ENCODE measurements at regions not wholly inside any gene's neighbourhood (a gene's known extent, or its start where the extent isn't known, plus 50 kb on each side); places are given as distances from the start of the nearest gene placed in this dataset.

- DNase-seq (ENCODE audit: low spot score), result peak; percentile 42
Observed at GRCh38 chr15:91522605-91523332, 330.7 kb upstream of the SLCO3A1 start.

DNA sequence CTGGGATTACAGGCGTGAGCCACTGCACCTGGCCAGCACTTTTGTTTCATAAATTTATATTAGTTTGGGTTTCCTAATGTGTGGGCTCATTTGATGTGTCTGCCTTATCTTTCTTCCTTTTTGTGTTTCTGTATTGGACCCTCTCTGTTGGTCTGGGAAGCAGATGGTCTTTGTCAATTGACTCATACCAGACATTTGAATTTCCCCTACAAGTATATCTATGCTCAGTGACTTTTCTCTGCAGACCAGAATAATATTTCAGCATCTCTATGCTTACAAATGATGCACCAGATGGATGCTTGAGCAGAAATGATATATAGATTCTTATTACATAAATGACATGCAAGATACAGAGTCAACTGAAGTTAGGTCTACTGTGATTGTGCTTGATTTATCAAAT lies 329.9 kb upstream of the SLCO3A1 start:
- no peak for DNase-seq (ENCODE audit: low spot score)

DNA sequence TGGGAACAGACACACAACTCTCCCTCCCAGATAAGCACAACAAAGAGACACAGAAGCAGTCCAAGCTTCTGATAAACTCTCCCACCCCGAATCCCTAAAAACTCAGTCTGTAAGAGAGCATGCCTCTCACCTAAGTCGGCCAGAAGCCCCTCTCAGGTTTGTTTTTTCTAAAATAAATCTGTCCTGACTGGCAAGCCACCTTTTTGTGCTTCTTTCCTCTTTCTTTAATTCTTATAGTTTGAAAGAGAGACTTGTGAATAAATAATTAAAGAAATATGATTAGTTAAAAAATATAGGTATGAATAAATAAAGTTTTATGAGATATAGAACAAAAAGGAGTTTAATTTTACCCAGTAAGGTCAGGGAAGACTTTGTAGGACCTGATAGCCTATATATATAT lies 329.0 kb upstream of the SLCO3A1 start:
- DNase-seq (ENCODE audit: low spot score), result no peak

GRCh38 chr15:91525751-91526150 lies 327.8 kb upstream of the SLCO3A1 start:
- no peak for DNase-seq (ENCODE audit: low spot score)

GRCh38 chr15:91526424-91526823 lies 327.1 kb upstream of the SLCO3A1 start:
- no peak for DNase-seq (ENCODE audit: low spot score)

DNA sequence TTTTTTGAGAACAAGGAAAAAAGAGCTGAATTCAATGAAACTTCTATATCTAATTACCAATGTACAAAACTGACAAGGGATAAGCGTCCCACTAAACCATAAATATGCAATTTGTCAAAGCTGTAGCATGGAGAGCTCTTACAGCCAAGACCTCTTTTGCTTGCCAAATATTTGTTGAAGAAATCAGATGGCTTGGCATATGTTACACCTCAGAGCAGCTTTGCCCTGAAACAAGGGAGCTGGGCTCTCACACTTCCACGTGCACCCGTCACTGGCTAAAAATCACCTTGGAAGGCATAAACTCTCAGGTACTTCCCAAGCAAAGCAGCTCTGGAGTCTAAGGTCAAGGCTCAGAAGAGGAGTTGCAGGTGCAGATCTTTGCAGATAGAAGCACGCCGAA lies 324.7 kb upstream of the SLCO3A1 start:
- no peak for DNase-seq (ENCODE audit: low spot score)

- DNase-seq (ENCODE audit: low spot score), result no peak
Observed at GRCh38 chr15:91529534-91529933, 324.0 kb upstream of the SLCO3A1 start.

DNA sequence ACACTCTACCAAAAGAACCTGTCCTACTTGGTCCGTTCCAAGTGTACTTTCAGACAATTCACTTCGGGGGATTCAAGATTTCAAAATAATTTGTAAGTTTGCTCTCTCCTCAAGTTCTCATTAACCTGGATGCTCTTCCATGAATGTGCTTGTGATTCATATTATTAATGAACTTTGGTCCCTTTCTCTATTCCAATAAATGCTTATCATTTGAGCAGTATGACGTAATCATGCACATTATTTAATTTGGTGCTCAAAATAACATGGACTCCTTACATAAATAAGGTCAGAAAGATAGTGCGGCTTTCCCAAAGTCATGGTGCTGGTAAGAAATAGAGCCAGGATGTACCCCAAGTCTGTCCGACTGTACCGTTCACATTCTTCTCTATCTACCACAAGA lies 323.2 kb upstream of the SLCO3A1 start:
- DNase-seq (ENCODE audit: low spot score), result no peak

DNA sequence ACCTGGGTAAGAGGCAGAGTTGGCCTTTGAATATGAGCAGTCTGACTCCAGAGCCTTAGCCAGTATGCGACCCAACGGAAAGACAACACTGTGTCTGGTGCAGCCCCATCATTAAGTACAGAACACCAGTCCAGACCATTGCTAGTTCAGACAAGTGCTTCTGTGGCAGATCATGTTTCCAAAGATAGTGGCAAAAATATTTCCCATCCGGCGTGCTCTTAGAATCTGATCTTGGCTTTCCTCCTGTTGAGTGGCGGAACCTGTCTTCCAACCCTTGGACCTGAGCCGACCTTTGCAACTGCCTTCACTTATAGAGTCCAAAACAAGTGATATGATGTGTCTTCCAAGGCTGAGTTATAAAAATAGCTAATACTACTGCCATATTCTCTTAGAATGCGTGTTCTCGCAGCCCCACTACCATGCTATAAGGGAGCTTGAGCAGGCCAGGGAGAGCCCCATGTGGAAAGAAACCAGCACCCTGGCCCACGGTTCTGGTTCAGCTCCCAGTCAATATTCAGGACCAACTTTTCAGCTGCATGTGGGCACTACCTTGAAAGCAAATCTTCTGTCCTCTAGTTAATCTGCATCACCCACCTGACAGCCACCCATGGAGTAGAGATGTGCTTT lies 322.4 kb upstream of the SLCO3A1 start:
- no peak for DNase-seq (ENCODE audit: low spot score)

DNA sequence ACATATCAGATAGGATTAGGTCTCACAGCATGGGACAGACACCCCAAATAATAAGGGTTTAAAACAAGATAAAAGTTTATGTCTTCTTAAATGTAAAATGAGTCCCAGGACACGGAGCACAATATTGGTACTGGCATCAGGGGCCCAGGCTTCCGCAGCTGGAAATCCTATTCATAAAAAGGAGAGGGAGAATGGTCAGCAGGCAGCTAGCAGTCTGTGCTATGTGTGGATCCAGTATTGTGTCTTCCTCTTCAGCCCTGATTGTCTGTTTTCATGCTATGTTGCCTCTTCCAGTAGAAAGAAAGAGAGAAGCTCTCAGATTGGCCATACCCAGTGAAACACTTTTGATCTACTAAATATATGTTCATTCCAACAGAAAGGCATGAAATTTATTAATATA lies 319.3 kb upstream of the SLCO3A1 start:
- no peak for DNase-seq (ENCODE audit: low spot score)

DNA sequence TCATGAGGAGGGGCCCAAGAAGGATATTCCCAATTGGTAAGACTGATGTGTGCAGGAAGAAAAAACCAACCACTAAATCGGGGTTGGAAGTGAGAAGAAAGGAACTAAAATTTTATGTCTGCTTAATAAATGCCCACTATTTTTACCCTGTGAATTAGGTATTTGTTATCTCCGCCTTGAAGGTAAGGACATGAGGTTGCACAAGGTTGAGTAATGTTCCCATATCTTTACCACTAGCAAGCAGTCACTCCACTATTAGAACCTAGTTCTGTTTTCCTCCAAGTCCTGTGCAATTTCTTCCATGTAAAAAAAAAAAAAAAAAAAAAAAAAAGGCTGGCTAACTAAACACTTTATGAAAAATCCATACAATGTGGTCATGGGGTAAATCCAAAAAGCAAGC lies 318.5 kb upstream of the SLCO3A1 start:
- no peak for DNase-seq (ENCODE audit: low spot score)

GRCh38 chr15:91535856-91536500 lies 317.5 kb upstream of the SLCO3A1 start:
- DNase-seq (ENCODE audit: low spot score), result no peak

- no peak for DNase-seq (ENCODE audit: low spot score)
Observed at GRCh38 chr15:91537856-91538255, 315.7 kb upstream of the SLCO3A1 start.

- DNase-seq (ENCODE audit: low spot score), result no peak
Observed at GRCh38 chr15:91538782-91539181, 314.7 kb upstream of the SLCO3A1 start.

- DNase-seq (ENCODE audit: low spot score), result no peak
Observed at GRCh38 chr15:91541286-91541685, 312.2 kb upstream of the SLCO3A1 start.

DNA sequence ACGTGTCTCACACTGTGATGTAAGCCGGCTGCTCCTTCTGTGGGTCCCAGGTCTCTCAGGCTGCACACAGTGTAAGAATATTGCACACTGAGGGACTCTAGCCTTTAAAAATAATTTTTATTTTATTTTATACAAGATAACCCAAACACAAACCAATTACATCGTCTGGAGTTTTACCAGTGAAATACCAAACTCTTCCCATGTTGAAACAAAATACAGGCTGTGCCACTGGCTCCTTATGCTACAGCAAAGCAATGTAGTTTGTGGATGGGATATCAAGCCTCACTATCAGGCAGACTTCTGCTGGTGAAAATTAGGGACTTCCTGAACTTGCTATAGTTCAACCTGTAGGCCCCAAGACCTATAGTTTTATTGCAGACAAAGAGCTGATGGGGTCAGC lies 311.3 kb upstream of the SLCO3A1 start:
- no peak for DNase-seq (ENCODE audit: low spot score)

DNA sequence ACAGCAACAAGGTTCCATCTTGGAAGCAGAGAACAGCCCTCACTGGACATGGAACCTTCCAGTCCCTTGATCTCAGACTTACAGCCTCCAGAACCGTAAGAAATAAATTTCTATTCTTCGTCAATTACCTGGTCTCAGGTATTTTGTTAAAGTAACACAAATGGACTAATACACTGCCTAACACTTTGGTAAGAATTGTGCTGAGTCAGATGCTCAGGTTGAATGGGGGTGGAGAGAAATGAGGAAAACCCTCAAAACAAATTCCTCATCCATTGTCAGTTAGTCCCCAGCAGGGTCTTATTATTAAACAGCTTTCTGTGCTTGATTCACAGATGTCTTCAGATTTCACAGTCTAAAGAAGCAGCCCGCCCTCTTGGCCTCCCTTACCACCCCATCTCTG lies 306.2 kb upstream of the SLCO3A1 start:
- no peak for DNase-seq (ENCODE audit: low spot score)

- DNase-seq (ENCODE audit: low spot score), result no peak
Observed at GRCh38 chr15:91548549-91548948, 305.0 kb upstream of the SLCO3A1 start.

- DNase-seq (ENCODE audit: low spot score), result no peak
Observed at GRCh38 chr15:91549581-91549980, 303.9 kb upstream of the SLCO3A1 start.

- DNase-seq (ENCODE audit: low spot score), result no peak
Observed at GRCh38 chr15:91552555-91552954, 301.0 kb upstream of the SLCO3A1 start.

DNA sequence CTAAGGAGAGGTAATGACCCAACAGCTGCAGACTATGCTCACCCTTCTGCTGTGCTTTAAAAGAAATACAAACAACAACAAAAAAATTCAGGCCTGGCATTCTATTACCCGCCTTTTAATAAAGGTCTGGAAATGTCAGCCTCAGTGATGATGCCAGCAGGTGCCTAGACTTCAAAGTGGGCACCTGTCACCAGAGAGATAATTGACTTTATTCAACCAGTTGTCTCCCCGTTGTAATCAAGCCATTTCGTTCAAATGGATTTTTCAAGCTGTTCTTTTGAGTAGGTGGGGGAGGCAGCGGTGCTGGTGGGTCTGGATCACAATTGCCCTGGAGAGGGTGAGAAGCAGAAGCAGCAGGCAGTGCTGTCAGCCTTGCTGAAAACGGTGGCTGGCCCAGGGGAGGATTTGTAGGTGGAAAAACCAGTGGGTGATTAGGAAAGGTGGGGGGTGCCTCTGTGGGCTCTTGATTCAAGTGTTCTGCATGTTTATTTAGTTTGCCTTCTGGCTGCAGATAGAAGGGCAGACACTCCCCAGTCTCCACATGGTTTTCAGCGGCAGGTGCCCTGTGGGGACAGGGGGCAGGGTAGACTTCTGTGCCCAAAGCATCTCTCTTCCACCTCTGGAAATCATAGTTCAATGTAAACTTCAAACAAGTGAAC lies 300.2 kb upstream of the SLCO3A1 start:
- no peak for DNase-seq (ENCODE audit: low spot score)

- no peak for DNase-seq (ENCODE audit: low spot score)
Observed at GRCh38 chr15:91555312-91555711, 298.2 kb upstream of the SLCO3A1 start.

- no peak for DNase-seq (ENCODE audit: low spot score)
Observed at GRCh38 chr15:91556926-91557325, 296.6 kb upstream of the SLCO3A1 start.
